GM06990 (cell line): ENCODE measurements at regions not wholly inside any gene's neighbourhood (a gene's known extent, or its start where the extent isn't known, plus 50 kb on each side); places are given as distances from the start of the nearest gene placed in this dataset.

ENCODE experiments used
- DNase-seq: peaks from one replicate; pipeline ENCODE4 v3.0.0-alpha.2; 2011; ENCODE audit not compliant: insufficient read length; ENCODE audit errors: extremely low read depth
- H3K27me3 ChIP-seq: replicated peaks from 2 replicates; pipeline ENCODE4 v1.6.0; 2011; ENCODE audit warnings: low read length; ENCODE audit not compliant: control insufficient read depth, insufficient read depth
- H3K36me3 ChIP-seq: 2 replicates; pipeline ENCODE4 v1.5.1; 2011; ENCODE audit warnings: low read length; ENCODE audit not compliant: control insufficient read depth, insufficient read depth
- H3K4me3 ChIP-seq: replicated peaks from 2 replicates; pipeline ENCODE4 v1.5.1; 2011; ENCODE audit warnings: low read depth, mild to moderate bottlenecking, control low read depth, low read length
- TF ChIP-seq, protein P1 (sequence below): IDR thresholded peaks from 2 replicates; pipeline ENCODE4 v1.5.1; 2011; ENCODE audit warnings: low read length, control low read depth, mild to moderate bottlenecking, inconsistent platforms; ENCODE audit not compliant: insufficient read depth, poor library complexity, severe bottlenecking

DNA sequence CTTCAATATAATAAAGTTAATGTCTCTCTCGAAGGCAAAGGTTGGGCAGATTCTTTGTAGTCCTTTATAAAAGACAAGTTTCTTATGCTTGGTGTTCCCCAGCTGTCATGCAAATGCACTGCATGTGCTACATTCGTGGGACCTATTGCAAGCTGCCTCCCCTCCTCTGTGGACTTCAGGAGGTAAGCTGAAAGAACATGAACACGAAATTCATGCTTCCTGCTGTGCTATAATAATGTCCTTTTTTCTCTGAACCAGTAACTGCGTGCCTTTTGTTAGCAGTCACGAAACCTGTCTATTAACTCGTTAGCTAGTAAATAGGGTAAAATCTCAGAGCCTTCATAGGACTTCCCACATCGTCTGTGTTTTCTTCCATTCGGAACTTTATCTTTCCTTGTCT, 363.5 kb downstream of the CDH9 start:
- Histone ChIP-seq H3K4me3 (no peak overlapping the region), H3K36me3 (no peaks in the 10 kb centered on the region), H3K27me3 (no peaks in the 10 kb centered on the region)
- DNase-seq: no peak
- TF ChIP-seq, protein P1, sequence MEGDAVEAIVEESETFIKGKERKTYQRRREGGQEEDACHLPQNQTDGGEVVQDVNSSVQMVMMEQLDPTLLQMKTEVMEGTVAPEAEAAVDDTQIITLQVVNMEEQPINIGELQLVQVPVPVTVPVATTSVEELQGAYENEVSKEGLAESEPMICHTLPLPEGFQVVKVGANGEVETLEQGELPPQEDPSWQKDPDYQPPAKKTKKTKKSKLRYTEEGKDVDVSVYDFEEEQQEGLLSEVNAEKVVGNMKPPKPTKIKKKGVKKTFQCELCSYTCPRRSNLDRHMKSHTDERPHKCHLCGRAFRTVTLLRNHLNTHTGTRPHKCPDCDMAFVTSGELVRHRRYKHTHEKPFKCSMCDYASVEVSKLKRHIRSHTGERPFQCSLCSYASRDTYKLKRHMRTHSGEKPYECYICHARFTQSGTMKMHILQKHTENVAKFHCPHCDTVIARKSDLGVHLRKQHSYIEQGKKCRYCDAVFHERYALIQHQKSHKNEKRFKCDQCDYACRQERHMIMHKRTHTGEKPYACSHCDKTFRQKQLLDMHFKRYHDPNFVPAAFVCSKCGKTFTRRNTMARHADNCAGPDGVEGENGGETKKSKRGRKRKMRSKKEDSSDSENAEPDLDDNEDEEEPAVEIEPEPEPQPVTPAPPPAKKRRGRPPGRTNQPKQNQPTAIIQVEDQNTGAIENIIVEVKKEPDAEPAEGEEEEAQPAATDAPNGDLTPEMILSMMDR: no peak

DNA sequence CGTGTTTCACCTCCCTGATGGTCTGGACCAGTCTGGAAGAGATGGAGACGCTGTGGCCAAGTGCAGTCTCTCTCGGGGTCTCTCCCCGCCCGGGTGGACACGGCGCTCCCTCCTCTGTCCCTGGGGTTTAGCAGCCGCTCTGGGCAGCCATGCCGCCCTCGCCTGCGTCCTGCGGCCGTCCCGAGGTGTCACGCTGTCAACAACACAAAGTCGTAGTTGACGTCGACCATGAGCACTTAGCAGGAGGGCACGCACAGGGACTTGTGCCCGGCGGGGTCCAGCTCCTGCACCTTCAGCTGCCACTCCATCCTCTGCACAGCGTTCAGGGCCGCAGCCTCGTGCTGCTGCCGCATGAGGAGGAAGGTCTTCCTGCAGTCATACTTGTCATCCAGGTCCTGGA, 368.9 kb downstream of the CDH9 start:
- Histone ChIP-seq H3K27me3 (no peaks in the 10 kb centered on the region), H3K4me3 (no peak overlapping the region), H3K36me3 (no peaks in the 10 kb centered on the region)
- DNase-seq: no peak
- TF ChIP-seq, protein P1: no peak

GRCh38 chr5:26669031-26669430, 369.4 kb downstream of the CDH9 start:
- Histone ChIP-seq H3K36me3 (no peaks in the 10 kb centered on the region), H3K27me3 (no peaks in the 10 kb centered on the region), H3K4me3 (no peak overlapping the region)
- TF ChIP-seq, protein P1: no peak
- DNase-seq: no peak

- TF ChIP-seq, protein P1: no peak
- no peaks in the 10 kb centered on the region for H3K27me3 ChIP-seq
- DNase-seq: no peak
- H3K36me3 ChIP-seq: no peaks in the 10 kb centered on the region
- no peak overlapping the region for H3K4me3 ChIP-seq
These were observed 372.0 kb downstream of the CDH9 start for GRCh38 chr5:26666371-26666770.

DNA sequence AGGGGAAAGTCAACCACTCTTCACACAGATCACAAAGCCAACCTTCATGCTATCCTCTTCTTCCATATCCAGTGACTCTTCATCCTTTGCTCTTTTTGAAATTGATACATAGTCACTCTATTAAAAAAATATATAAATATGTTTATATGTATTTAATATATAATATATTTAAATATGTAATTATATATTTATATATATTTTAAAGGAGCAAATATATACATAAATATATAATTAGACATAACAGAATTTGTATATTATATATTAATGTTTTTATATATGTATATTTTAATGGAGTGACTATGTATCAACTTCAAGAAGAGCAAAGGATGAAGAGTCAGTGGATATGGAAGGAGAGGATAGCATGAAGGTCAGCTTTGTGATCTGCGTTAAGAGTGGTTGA, 374.9 kb downstream of the CDH9 start:
- H3K27me3 ChIP-seq: no peaks in the 10 kb centered on the region
- DNase-seq: no peak
- TF ChIP-seq, protein P1: no peak
- H3K36me3 ChIP-seq: no peaks in the 10 kb centered on the region
- H3K4me3 ChIP-seq: no peak overlapping the region

DNA sequence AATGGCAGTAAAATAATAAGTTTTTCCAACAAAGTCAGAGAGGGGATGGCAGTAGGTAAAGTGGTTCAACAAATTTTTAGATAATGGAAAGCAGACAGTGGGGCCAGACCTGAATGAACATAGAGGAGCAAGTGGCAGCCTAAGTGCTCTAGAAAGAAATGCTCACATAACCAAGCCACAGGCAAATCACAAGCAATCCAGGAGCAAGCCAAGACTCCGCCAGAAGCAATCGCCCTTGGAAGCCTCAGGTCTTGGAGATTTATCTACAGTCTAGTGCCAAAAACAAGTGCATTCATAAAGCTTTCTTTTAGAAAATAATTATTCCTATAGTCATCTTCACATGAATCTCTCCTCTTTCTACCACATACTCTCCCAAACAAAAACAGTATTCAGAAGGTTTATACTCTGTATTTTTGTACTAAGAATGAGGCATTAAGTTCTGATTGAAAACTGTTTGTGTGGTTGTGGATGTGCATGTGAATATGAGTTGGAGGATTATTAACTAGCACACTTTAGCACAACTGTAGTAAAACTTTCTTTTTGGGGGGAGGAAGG, 375.5 kb downstream of the CDH9 start:
- Histone ChIP-seq H3K4me3 (no peak overlapping the region), H3K27me3 (no peaks in the 10 kb centered on the region), H3K36me3 (no peaks in the 10 kb centered on the region)
- TF ChIP-seq, protein P1: no peak
- no peak for DNase-seq
